NCI-H526 treated with DMSO at 0.1 percent for 48 hours (cell line): ENCODE measurements at regions not wholly inside any gene's neighbourhood (a gene's known extent, or its start where the extent isn't known, plus 50 kb on each side); places are given as distances from the start of the nearest gene placed in this dataset.

ENCODE experiments used
- DNase-seq: peaks from one replicate; lab custom pipeline; 2025; lab: John Stamatoyannopoulos, UW

GRCh38 chr5:92494508-92494907 lies 1086.5 kb downstream of the NR2F1-AS1 start:
- DNase-seq, result no peak

- DNase-seq, result no peak
Measured at GRCh38 chr5:92492908-92493307, 1088.1 kb downstream of the NR2F1-AS1 start.

- DNase-seq, result no peak
Measured at GRCh38 chr5:92484484-92484883, 1096.5 kb downstream of the NR2F1-AS1 start.

GRCh38 chr5:92472981-92473566 lies 1090.0 kb upstream of the ARRDC3 start:
- DNase-seq, result no peak

- DNase-seq, result no peak
Measured at GRCh38 chr5:92471861-92472260, 1088.7 kb upstream of the ARRDC3 start.

GRCh38 chr5:92470770-92471169 lies 1087.7 kb upstream of the ARRDC3 start:
- no peak for DNase-seq

- no peak for DNase-seq
Measured at GRCh38 chr5:92468295-92468694, 1085.2 kb upstream of the ARRDC3 start.

- no peak for DNase-seq
Measured at GRCh38 chr5:92467695-92468094, 1084.6 kb upstream of the ARRDC3 start.

GRCh38 chr5:92460505-92460904 lies 1077.4 kb upstream of the ARRDC3 start:
- DNase-seq, result no peak

- no peak for DNase-seq
Measured at GRCh38 chr5:92459654-92460053, 1076.5 kb upstream of the ARRDC3 start.

- no peak for DNase-seq
Measured at GRCh38 chr5:92455011-92455410, 1071.9 kb upstream of the ARRDC3 start.

GRCh38 chr5:92444888-92445287 lies 1061.8 kb upstream of the ARRDC3 start:
- peak; percentile 25 for DNase-seq

- no peak for DNase-seq
Measured at GRCh38 chr5:92435781-92436180, 1052.7 kb upstream of the ARRDC3 start.

- no peak for DNase-seq
Measured at GRCh38 chr5:92429646-92430045, 1046.5 kb upstream of the ARRDC3 start.

GRCh38 chr5:92428415-92428814 lies 1045.3 kb upstream of the ARRDC3 start:
- DNase-seq, result no peak

GRCh38 chr5:92424785-92425426 lies 1041.8 kb upstream of the ARRDC3 start:
- peak; percentile 49 for DNase-seq

- no peak for DNase-seq
Measured at GRCh38 chr5:92421942-92422341, 1038.8 kb upstream of the ARRDC3 start.

- DNase-seq, result no peak
Measured at GRCh38 chr5:92421196-92421595, 1038.1 kb upstream of the ARRDC3 start.

- DNase-seq, result no peak
Measured at GRCh38 chr5:92419261-92419660, 1036.1 kb upstream of the ARRDC3 start.

- no peak for DNase-seq
Measured at GRCh38 chr5:92418341-92418740, 1035.2 kb upstream of the ARRDC3 start.

GRCh38 chr5:92409134-92409533 lies 1026.0 kb upstream of the ARRDC3 start:
- DNase-seq, result no peak

- no peak for DNase-seq
Measured at GRCh38 chr5:92402956-92403702, 1020.0 kb upstream of the ARRDC3 start.

- no peak for DNase-seq
Measured at GRCh38 chr5:92402045-92402444, 1018.9 kb upstream of the ARRDC3 start.
